ENCODE measurements at regions not wholly inside any gene's neighbourhood (a gene's known extent, or its start where the extent isn't known, plus 50 kb on each side); places are given as distances from the start of the nearest gene placed in this dataset.
"Not testable (repeated sequence)": the region's sequence is repeated elsewhere in the genome, so short reads cannot be mapped to it uniquely, and the experiment has no call there.

- DNase-seq = not testable (repeated sequence)
Observed at GRCh38 chr9:41272879-41273548, 83.9 kb upstream of the ZNG1F start.

GRCh38 chr9:41270992-41271391 lies 81.9 kb upstream of the ZNG1F start:
- DNase-seq = not testable (repeated sequence)

GRCh38 chr9:41269471-41269870 lies 80.4 kb upstream of the ZNG1F start:
- not testable (repeated sequence) for DNase-seq

GRCh38 chr9:41269054-41269453 lies 79.9 kb upstream of the ZNG1F start:
- DNase-seq = not testable (repeated sequence)

- not testable (repeated sequence) for DNase-seq
Observed at GRCh38 chr9:41266602-41267001, 77.5 kb upstream of the ZNG1F start.

GRCh38 chr9:41266000-41266399 lies 76.9 kb upstream of the ZNG1F start:
- not testable (repeated sequence) for DNase-seq

GRCh38 chr9:41251973-41252372 lies 62.9 kb upstream of the ZNG1F start:
- not testable (repeated sequence) for DNase-seq

GRCh38 chr9:41251101-41251500 lies 62.0 kb upstream of the ZNG1F start:
- DNase-seq = not testable (repeated sequence)

GRCh38 chr9:41246702-41247101 lies 57.6 kb upstream of the ZNG1F start:
- not testable (repeated sequence) for DNase-seq

Measured in kidney glomerular epithelial cell (primary cell).